NCI-H2196 (cell line): ENCODE measurements at regions not wholly inside any gene's neighbourhood (a gene's known extent, or its start where the extent isn't known, plus 50 kb on each side); places are given as distances from the start of the nearest gene placed in this dataset.

Experiments
- DNase-seq: peaks from one replicate; lab custom pipeline; 2025; ENCODE audit not compliant: unreplicated experiment; lab: John Stamatoyannopoulos, UW

DNA sequence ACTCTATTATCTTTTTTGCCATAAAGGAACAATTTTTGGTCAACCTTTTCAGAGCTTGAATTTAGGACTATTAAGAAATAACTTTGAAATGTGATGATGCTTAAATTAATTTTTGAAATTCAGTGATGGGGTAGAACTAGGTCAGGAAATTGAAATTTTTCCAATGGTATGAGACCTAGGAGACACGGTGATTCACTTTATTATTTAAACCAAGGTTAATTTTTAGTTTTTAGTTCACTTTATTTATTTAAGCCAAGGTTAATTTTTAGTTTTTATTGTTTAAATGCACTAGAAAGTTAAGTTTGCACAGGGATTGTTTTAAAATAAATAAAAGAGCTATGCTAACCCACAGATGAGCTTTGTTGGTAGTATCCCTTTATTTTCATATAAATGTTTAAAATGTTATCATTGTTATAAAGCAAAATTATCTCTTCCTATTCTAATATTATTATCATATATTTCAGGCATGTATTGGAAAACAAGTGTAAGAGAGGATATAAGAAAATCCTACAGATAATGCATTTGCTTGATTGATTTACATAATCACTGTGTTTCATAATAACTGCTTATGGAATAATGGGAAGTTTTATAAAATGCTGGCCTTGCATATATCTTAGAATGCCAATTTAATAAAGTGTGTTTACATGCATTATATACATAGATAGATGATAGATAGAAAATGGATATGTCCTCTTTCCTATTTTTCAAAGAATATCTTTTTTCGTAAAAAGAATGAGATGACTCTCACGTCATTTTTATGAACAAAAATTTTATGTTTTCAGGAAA, 163.6 kb downstream of the HGF start:
- DNase-seq, result no peak

DNA sequence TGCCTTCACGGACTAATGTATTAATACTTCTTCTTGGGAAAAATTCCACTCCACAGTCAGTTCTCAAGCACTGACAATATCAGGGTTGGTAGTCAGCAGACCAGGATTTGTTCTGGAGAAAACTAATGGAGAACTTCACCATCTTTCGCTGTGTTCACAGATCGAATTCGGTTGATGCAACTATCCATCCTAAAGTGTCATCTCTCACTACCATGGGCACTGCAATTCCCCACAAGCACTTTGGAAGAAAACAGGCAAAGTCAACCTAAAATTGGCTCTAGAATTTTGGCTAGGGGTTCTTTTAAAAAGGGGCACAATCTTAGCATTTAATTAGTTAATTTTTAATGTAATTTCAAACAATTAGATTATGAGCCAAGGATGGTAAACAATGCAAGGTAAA, 164.4 kb downstream of the HGF start:
- no peak for DNase-seq

DNA sequence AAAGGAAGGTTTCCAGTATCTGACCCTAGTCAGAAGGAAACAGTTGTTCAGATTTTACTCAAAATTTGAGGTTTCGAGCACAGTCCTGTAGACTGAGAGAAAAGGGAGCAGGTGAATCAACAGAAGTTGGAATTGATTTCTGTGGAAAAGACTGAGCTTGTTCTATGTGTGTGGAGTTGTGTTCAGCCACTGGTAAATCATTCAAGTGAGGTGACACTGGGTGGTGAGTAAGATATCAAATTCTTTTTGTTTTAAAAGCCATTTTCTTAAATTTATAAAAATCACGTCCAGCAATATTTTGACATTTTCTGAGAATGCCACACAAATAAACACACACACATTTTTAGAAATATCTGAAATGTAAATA, 165.1 kb downstream of the HGF start:
- DNase-seq, result no peak

DNA sequence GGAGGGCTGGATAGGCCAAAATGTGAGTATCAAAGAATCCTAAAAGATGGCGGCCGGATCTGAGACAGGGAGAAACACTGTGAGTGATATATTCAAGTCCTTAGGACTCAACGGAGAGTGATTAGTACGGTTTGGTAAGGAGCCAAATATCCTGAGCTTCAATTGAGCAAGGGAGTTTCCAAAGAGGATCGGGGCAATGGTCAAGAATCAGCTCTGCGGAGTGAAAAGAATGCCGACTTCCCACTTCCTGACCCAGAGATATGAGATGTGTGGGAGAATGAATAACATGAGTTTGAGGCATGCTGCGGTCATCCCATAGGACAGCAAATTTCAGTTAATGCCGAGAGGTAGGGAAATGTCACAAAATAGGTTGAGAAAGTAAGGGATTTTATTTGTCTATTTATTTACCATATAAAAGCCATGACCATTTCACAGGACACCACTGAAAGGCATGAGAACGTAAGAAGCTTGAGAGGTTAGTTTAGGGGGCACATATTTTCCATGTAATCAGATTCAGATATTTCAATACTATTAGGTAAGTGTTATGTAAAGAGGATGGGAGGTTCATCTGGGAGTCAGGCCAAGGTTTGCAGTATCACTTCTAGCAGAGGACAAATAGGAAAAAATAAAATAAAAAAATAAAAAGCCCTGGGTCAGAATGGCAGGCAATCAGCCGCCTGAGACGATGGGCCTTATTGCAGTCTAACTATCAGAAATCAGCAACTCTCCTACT, 165.6 kb downstream of the HGF start:
- no peak for DNase-seq

DNA sequence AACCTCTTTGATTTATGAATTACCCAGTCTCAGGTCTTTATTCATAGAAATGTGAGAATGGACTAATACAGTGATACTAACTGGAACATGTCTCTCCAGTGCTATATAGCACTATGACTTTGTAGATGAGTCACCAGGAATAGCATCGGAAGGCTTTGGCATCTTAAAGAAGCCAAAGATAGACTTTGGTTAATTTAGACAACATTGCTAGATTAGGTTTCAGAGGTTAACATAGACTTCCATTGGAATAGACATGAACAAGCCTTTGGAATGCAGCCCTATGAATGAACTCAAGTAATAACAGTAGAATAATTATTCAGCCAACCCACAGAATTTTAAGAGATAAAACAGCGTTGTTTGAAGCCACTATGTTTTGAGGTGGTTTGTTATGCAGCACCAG, 169.2 kb downstream of the HGF start:
- DNase-seq, result no peak

DNA sequence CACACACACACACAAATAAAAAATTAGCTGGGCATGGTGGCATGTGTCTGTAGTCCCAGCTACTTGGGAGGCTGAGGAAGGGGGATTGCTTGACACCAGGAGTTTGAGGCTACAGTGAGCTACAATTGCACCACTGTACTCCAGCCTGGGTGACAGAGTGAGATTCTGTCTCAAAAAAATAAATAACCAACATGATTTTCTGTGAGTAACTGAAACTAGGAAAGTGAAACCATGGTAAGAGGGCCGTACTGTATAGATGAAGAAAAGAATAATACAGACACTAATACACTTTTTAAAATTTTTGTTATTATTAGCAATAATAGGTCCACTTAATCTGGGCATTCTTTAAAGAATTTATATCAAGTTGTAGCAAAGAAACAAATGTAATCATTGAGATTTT, 170.9 kb downstream of the HGF start:
- DNase-seq, result no peak

DNA sequence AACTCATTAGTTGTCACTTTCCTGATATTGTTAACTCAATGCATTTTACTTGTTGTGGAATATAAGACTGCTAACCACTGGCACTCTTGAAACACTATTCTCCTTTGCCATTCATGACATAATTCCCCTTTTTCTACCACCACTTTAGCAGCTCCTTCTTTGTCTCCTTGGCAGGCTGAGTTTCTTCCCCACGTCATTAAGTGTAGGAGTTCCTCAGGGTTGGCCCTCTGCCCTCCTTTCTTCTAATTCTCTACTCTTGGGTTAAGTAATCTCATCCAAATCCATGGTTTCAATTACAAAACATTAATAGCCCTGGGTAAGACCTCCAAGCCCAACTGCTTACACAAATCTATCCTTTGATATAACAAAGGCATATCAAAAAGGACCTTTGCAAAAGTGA, 175.1 kb downstream of the HGF start:
- no peak for DNase-seq

DNA sequence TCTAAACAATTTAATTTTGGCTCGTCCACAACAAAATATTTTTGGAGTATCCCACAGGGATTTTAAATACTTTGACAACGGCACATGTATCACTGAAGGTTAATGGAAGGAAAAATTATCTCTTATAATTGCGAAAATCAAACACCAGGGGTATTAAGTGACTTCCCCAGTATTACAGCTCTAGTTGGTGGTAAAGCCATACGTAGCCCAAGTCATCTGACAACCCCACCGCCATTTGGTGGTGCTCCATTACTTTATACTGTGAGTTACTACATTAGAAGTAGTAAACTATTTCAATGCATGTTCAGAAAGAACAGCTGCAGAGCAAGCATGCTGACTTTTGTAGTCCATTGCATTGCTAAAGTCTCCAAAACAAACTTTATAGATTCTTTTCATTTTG, 179.7 kb downstream of the HGF start:
- no peak for DNase-seq

DNA sequence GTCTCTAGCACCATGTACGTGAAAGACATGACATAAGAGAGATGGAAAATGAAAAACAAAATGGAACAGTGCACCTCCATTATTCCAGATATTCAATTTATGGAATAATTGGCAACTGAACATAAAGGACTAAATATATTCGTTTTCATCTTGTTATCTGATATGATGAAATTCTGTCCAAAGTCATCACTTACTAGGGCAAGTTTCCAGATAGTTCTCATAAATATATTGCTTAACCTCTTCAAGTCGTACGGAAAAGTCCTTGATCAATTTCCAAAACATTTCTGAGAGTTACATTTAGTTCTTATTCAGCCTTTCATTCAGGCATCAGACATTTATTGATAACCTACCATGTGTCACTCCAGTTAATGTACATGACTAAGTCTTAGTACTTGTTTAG, 185.2 kb downstream of the HGF start:
- no peak for DNase-seq

DNA sequence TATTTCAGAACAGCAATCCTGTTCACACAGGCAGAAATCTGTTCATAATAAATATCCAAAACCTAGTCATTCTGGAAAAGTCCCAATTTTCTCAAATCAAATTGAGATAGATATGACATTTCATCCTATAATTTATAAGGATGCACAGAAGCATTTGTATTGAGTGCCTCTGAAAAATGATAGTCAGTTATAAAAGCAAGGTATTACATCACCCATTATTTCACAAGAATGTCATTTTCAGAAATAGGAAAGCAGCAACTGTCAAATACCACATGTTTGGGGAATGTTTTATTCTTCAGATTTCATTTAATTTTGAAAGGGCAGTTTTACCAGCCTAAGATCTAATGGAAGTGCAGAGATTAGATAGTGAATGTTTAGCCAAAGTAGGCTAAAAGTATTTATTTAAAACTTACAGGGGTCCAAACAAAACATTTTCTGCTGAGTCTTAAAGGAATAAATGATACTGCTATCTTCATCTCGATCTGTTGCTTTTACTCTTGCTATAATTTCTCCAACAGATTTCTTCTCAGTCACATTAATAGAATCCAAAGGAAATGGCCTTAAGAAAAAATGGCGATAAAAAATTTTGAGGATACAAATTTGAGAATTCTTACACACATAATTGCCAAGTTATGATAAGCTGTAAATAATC, 185.8 kb downstream of the HGF start:
- DNase-seq, result no peak

DNA sequence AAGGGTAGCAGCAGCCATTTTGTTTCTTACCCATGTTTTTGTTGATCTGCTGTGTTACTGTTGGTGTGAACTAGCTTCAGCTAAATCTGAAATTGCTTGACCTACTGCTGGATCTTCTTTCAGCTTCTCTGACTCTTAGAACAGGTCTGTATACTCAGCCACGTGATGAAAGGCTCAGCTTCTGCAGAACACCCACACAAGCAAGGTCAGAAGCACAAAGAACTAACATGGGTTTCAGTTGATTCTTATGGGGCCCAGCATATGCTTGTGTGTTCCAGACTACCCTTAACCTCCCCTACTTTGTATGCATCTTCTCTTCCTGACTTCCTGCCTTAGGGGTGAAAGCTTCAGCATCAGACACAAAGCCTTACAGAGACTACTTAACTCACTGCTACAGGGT, 186.8 kb downstream of the HGF start:
- no peak for DNase-seq

DNA sequence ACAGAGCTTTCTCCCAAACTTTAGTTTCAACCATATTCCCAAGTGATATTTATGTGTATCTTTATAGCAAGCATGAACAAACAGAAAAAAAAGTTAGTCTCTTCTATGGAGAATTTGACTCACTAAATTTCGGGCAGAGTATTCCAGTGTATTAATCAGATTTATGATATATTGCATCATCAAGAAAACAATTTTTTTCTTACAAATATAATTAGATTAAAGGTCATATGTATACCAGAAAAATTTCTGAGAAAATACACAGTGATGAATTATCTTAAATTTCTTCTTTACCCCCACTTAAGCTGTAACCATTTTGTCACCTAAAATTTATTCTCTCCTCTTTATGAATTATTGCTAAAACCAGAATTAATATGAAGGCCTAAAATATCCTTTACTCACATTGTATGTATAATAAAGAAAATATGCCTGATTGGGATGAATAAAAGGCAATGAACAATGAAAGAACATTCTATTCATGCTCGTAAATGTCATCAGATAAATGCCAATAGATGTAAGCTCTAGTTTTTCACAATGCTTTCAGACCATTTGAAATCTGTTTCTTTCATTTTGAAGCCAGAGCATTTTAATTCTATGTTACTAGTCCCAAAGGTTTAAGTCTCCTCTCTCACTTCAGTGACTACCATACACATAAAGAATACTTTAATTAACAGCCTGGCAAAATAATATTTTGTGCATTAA, 192.1 kb downstream of the HGF start:
- no peak for DNase-seq

DNA sequence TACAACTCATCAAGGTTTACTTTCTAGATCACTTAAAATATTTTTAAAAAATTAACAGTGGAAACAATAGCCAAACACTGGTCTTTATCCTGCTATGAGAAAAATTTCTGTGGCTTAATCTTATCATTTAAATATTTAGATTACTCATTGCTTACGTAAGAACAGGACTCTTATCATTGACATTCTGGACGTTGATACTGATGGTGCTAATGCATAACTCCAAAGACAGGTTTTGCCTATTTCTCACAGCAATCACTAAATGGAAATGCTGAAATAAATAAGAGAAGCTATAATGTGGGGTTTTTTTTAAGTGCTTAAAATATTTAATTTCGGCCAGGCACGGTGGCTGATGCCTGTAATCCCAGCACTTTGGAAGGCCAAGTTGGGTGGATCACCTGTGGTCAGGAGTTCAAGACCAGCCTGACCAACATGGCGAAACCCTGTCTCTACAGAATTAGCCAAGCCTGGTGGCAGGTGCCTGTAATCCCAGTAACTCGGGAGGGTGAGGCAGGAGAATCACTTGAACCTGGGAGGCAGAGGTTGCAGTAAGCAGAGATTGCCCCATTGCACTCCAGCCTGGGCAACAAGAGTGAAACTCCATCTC, 195.0 kb downstream of the HGF start:
- DNase-seq, result no peak

DNA sequence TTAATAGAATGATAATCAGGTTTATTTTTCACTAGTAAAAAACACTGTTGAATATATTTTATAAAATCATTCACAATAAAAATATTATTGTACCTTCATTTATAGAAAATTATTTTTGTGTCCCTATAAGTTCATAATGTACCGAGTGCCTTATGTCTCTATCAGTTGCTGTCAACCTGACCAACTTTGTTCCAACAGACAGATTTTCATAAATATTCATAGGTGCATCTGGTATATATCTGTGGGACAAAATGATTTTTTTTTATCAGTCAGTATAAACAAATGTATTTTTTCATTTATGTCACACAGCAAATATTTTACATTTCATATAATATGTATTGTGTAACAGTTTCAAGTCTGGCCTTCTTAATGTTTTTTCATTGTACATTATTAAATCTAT, 195.9 kb downstream of the HGF start:
- no peak for DNase-seq

DNA sequence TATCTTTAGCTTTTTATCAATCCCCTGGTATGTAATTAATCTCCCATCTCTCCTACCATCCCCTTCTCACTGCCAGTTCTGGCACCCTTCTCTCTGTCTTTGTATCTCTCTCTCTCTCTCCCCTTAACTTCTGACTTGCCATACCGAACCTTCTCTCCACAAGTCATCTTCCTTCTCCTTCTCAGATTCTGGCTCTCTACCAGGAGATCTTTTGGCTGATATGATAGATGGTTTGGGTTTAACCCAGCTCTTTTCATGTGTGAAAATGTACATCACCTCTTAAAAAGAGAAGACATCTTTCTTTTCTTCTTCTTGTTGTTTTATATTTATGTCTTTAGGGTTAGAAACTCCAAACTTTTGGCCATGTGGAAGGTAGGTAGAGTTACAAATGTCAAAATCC, 196.7 kb downstream of the HGF start:
- DNase-seq, result no peak

DNA sequence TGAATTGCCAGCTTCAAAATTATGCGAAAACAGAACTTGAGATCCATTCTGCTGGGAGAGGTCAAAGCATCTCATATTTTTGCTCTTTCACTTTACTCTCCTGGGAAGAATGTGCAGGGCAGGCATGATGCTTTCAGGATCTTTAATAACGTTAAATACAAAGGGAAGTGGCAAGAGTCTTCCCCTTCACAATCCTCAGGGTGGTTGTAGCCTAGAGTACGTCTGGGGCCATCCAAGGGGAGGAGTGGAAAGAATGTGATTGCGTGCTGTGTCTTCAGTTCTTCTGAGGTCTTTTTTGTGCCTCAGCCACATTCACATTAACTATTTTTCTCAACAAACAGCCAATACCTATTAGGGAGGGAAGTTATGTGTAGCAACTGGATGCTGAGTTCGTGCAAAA, 207.3 kb downstream of the HGF start:
- DNase-seq, result no peak

DNA sequence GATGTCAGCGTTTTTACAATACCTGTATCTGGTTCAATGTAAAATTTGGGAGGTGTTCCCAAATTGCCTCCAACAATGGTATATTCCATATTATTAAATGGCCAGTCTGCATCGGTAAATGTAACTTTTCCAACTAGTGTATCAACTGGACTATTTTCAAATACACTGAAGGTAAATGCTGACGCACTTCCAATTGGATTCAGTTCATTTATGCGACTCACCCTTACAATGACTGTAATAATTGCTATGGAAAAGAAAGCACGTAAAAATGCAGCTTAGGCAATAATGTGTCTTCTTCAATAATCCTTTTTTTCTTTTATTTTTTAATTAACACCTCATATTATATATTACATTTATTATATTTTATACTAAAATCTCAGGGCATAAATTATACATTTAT, 209.1 kb downstream of the HGF start:
- no peak for DNase-seq

DNA sequence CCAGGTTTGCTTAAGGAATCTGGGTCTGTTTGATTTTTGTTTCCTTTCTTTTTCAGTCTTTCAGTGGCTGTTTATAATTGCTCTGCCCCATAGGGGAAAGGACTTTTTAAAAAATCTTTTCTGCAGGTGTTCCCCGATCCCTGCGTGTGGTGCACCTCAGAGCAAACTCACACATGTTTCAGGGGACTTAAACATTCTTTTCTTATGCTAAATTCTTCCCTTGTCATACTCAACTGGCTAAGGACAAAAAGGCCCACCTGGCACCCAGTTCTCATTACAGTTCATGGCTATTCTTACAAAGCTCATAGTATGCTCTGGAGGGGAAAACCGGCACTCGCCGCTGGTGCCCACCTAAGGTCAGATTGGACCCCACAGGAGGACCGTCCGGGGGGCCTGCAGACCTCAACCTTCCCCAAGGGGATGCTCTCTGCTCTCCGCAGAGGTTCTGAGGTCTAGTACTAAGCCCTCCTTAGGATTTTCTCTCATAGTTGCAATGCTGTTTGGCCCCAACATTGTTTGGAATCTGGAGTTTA, 220.3 kb downstream of the HGF start:
- DNase-seq, result no peak

DNA sequence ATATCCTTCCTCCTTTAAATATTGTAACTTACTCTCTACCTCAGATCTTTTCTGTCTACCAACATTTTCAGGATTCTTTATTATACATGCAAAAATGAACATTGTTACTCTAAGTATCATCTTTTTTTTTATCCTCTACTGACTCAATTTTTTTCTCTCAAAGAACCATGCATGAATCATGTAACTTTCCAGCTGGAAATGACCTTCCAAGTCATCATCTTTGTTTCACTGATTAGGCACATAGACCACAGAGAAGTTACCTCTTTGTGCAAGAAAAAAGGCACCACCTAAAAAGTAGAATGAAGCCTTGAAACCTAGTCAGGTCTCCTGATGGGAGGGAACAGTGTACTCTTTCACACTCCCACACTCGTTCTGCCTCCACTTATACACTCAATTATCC, 234.9 kb downstream of the HGF start:
- no peak for DNase-seq

DNA sequence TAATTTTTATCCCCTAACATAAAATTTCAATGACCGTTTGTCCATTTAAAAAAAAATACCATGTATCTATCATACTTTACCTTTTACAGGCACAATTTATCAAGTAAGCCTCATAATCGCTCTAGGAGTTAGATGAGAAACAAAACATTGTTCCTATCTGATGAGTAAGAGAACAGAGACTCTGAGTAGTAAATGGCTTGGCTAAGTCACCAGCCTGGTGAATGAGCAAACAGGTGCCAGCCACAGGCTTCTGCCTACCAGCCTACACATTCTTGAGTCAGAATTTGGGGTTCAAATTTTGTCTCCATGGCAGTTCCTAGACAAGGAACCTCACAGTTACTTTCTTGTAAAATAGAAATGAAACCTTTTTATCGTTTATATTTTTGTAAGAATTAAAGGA, 235.4 kb downstream of the HGF start:
- no peak for DNase-seq

DNA sequence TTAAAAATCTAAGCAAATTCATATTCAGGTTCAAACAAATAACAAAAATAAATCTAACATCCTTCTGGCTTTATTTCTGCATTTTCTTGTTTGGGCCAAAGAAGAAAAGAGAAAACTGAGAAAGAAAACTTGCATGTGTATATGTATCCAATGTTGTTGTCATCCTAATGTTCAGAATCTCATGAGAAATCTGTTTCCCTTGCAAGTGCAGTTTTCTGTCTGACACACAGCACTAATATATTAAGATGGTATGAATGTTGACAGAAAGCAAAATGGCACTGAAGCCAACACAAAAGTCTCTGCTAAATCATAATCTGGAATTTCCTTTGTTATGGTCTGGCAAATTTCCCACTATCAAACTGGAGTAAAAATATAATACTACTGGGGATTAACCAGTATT, 235.9 kb downstream of the HGF start:
- DNase-seq, result no peak
